ENCODE measurements at regions not wholly inside any gene's neighbourhood (a gene's known extent, or its start where the extent isn't known, plus 50 kb on each side); places are given as distances from the start of the nearest gene placed in this dataset.

DNA sequence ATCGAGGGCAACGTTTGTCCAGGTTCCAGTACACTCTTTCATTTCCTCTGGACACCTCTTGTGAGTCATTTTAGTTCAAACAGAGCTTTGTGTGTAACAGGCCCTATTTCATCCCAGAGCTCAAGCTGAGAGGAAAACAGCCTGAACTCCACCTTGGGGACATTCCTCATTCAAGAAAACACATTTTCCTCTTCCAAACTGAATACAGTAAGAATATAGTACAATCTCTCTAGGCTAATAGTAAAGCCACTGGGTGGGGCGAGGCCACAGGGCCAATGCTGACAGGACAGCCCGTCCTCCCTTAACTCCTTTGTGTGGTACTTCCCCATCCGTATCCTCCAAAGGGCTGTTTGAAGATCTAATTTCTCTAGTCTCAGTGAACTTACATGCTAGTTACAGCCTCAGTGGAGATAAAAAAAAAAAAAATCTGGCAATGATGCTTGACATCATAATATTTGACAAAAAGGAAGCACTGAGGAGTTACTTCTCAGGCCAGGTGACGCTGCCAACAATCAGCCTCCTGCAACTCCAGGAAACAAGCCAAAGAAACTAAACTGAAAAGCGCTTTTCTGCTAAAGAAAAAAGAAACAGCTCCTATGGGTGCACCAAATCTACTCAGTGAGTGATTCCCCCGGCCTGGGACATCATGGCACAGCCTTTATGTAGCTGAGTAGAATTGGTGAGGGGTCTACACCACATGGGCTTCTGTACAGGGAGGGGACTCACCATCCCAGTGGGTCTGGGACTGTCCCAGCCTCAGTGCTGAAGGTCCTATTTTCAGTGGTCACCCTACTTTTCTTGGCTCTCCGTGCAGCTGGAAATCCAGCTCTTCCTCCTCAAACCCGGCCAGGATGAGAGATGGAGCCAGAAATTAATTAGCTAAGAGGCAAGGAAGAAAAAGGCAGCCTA is 238.2 kb upstream of the NEBL start:
- no peaks in the 10 kb centered on the region for H3K27me3 ChIP-seq
- no peaks in the 10 kb centered on the region for H3K4me1 ChIP-seq
- no peak overlapping the region for H3K4me3 ChIP-seq
- no peak for DNase-seq
- H3K9me3 ChIP-seq = no peaks in the 10 kb centered on the region
- no peak overlapping the region for H3K27ac ChIP-seq
- H3K36me3 ChIP-seq = no peaks in the 10 kb centered on the region
- TF ChIP-seq, protein P1, sequence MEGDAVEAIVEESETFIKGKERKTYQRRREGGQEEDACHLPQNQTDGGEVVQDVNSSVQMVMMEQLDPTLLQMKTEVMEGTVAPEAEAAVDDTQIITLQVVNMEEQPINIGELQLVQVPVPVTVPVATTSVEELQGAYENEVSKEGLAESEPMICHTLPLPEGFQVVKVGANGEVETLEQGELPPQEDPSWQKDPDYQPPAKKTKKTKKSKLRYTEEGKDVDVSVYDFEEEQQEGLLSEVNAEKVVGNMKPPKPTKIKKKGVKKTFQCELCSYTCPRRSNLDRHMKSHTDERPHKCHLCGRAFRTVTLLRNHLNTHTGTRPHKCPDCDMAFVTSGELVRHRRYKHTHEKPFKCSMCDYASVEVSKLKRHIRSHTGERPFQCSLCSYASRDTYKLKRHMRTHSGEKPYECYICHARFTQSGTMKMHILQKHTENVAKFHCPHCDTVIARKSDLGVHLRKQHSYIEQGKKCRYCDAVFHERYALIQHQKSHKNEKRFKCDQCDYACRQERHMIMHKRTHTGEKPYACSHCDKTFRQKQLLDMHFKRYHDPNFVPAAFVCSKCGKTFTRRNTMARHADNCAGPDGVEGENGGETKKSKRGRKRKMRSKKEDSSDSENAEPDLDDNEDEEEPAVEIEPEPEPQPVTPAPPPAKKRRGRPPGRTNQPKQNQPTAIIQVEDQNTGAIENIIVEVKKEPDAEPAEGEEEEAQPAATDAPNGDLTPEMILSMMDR (IDR thresholded peaks at IDR 0.05) = no peak
- TF ChIP-seq POLR2A (IDR thresholded peaks at IDR 0.05) = no peak

DNA sequence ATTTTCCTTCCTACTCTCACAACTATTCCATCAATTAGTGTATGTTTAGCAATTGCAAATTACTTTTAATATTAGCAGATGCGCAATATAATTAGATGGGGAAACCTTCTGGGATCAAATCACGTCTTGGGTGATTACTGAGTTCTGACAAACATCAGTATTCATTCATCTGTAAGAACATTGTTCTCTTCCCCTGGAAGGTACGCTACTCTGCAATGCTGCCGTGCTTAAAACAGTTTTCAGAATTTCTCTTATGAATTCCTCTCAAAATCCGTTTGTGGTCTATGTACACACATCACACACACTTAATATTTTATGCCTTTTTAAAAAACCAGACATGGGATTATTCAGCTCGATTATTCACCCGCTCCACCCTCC is 237.5 kb upstream of the NEBL start:
- H3K4me1 ChIP-seq = no peaks in the 10 kb centered on the region
- H3K27ac ChIP-seq = no peak overlapping the region
- H3K9me3 ChIP-seq = no peaks in the 10 kb centered on the region
- H3K27me3 ChIP-seq = no peaks in the 10 kb centered on the region
- TF ChIP-seq, protein P1 (IDR thresholded peaks at IDR 0.05) = no peak
- no peak for TF ChIP-seq POLR2A (IDR thresholded peaks at IDR 0.05)
- no peak overlapping the region for H3K4me3 ChIP-seq
- no peak for DNase-seq
- H3K36me3 ChIP-seq = no peaks in the 10 kb centered on the region

DNA sequence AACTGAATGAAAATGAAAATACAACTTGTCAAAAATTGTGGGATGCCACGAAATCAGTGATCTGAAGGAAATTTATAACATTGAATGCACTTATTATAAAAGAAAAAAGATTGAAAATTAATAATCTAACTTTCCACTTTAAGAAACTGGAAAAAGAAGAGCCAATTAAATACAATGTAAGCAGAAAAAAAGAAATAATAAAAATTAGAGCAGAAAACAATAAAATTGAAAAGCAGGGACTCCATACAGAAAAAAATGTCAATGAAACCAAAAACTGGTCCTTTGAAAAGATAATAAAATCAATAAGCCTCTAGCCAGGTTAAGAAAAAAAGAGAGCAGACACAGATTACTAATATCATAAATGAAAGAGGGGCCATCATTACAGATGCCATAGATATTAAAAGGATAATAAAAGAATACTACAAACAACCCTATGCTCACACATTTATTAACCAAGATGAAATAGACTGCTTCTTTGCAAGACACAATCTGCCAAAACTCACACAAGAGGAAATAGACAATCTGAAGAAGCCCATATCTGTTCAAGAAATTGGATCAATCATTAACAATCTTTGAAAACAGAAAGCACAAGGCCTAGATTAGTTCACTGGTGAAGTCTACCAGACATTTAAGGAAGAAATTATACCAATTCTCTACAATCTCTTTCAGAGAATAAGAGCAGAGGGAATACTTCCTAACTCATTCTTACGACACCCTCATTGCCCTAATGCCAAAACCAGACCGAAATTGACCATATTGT is 233.8 kb upstream of the NEBL start:
- TF ChIP-seq POLR2A (IDR thresholded peaks at IDR 0.05) = no peak
- TF ChIP-seq, protein P1 (IDR thresholded peaks at IDR 0.05) = no peak
- no peak overlapping the region for H3K4me3 ChIP-seq
- no peaks in the 10 kb centered on the region for H3K27me3 ChIP-seq
- H3K9me3 ChIP-seq = no peaks in the 10 kb centered on the region
- H3K36me3 ChIP-seq = no peaks in the 10 kb centered on the region
- H3K27ac ChIP-seq = no peak overlapping the region
- no peaks in the 10 kb centered on the region for H3K4me1 ChIP-seq
- DNase-seq = no peak

DNA sequence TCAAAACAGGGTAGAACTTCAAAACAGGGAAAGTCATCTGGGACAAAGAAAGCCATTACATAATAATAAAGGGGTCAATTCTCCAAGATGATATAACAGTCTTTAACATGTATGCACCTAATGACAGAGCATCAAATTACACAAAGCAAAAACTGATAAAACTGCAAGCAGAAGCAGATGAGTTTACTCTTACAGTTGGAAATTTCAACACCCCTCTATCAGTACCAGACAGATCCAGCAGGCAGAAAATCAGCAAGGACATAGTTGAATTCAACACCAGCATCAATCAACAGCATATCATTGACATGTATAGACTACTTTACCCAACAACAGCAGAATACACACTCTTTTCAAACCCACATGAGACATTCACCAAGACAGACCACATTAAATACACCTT is 233.0 kb upstream of the NEBL start:
- H3K4me3 ChIP-seq = no peak overlapping the region
- DNase-seq = no peak
- TF ChIP-seq, protein P1 (IDR thresholded peaks at IDR 0.05) = no peak
- no peak for TF ChIP-seq POLR2A (IDR thresholded peaks at IDR 0.05)

DNA sequence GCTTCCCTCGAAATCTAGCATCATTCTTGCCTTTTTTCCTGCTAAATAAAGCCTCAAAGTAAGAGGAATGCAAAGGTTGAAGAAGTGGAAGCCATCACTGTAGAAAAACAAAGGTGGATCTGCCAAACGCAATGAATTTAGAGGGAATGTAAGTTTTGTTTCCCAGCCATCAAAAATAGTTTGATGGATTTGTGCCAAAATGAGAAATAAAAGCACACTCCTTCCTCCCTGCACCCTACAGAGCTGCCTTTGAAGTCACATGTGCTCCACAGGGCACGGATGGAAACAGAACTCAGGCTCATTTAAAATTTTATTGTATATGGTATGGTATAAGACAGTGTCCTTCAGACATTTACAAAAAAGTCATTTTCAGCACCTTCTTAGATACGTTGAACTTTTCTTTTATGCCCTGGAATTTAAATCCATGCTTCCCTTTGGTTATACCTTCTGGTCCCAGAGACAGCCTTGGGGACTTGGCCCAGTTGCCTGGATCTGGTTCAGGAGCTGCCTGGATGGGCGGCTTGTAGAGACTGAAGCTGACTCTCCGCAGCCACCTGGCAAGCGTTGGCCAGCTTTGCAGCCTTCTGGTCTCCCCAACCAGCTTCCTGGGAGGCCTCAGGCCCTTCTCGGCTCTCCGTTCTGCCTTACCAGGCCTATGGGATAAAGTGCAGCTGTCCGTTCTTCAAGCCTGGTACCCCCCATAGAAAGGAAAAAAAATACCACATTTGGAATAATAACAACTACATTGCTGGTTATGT is 228.5 kb upstream of the NEBL start:
- H3K4me1 ChIP-seq = no peaks in the 10 kb centered on the region
- no peak for DNase-seq
- H3K9me3 ChIP-seq = no peaks in the 10 kb centered on the region
- no peaks in the 10 kb centered on the region for H3K36me3 ChIP-seq
- H3K4me3 ChIP-seq = no peak overlapping the region
- TF ChIP-seq, protein P1 (IDR thresholded peaks at IDR 0.05) = no peak
- TF ChIP-seq POLR2A (IDR thresholded peaks at IDR 0.05) = no peak
- H3K27ac ChIP-seq = no peak overlapping the region
- no peaks in the 10 kb centered on the region for H3K27me3 ChIP-seq

More for the DNA sequence above, 233.0 kb upstream of the NEBL start:
- no peak overlapping the region for H3K27ac ChIP-seq
- H3K27me3 ChIP-seq = no peaks in the 10 kb centered on the region
- no peaks in the 10 kb centered on the region for H3K36me3 ChIP-seq
- no peaks in the 10 kb centered on the region for H3K4me1 ChIP-seq
- H3K9me3 ChIP-seq = no peaks in the 10 kb centered on the region

All from Peyer's patch (tissue), 4 donors.